ENCODE measurements at regions not wholly inside any gene's neighbourhood (a gene's known extent, or its start where the extent isn't known, plus 50 kb on each side); places are given as distances from the start of the nearest gene placed in this dataset.

- no peak for TF ChIP-seq CTCF (IDR thresholded peaks at IDR 0.05)
- TF ChIP-seq POLR2A (IDR thresholded peaks at IDR 0.05) = no peak
Observed at GRCh38 chr2:15818318-15818753, 122.0 kb upstream of the MYCN start.

Data from right lobe of liver (tissue), 4 donors.